GM23338 (cell line): ENCODE measurements at regions not wholly inside any gene's neighbourhood (a gene's known extent, or its start where the extent isn't known, plus 50 kb on each side); places are given as distances from the start of the nearest gene placed in this dataset.

ENCODE experiments used
- ATAC-seq: fragments of 200-7000 bp; cut with Tn5 transposase; 3 replicates; pipeline ENCODE4 v1.9.1; 2020
- DNase-seq: peaks from one replicate; pipeline ENCODE4 v3.0.0-alpha.2; 2015; ENCODE audit warnings: low spot score
- H2AFZ ChIP-seq: fragments of 200-600 bp; sonication (generic); 2 replicates; pipeline ENCODE4 v1.8.0; 2016; ENCODE audit warnings: antibody characterized with exemption, mild to moderate bottlenecking, moderate library complexity
- H3F3A ChIP-seq: fragments of 200-600 bp; sonication (generic); replicated peaks from 2 replicates; pipeline ENCODE4 v1.8.0; 2017; ENCODE audit warnings: antibody characterized with exemption, mixed run types, low read depth
- H3K27ac ChIP-seq: fragments of 200-600 bp; sonication (generic); 2 replicates; pipeline ENCODE4 v1.6.1; 2016; ENCODE audit warnings: low read depth
- H3K27me3 ChIP-seq: fragments of 200-600 bp; sonication (generic); 2 replicates; pipeline ENCODE4 v1.8.0; 2016; ENCODE audit warnings: mild to moderate bottlenecking, mixed run types, moderate library complexity; ENCODE audit not compliant: insufficient read depth
- H3K36me3 ChIP-seq: fragments of 200-600 bp; sonication (generic); 2 replicates; pipeline ENCODE4 v1.8.0; 2016; ENCODE audit warnings: mild to moderate bottlenecking; ENCODE audit not compliant: insufficient read depth
- H3K4me1 ChIP-seq: fragments of 200-600 bp; sonication (generic); 2 replicates; pipeline ENCODE4 v1.8.0; 2016; ENCODE audit warnings: mild to moderate bottlenecking, moderate library complexity; ENCODE audit not compliant: insufficient read depth
- H3K4me2 ChIP-seq: fragments of 200-600 bp; sonication (generic); 2 replicates; pipeline ENCODE4 v1.7.1; 2017; ENCODE audit warnings: mixed run types
- H3K4me3 ChIP-seq: fragments of 200-600 bp; sonication (generic); 2 replicates; pipeline ENCODE4 v1.6.1; 2016; ENCODE audit warnings: mixed run types
- H3K79me2 ChIP-seq: fragments of 200-600 bp; sonication (generic); replicated peaks from 2 replicates; pipeline ENCODE4 v1.8.0; 2017; ENCODE audit warnings: mild to moderate bottlenecking; ENCODE audit not compliant: insufficient read depth
- H3K9me2 ChIP-seq: fragments of 200-600 bp; sonication (generic); 2 replicates; pipeline ENCODE4 v1.8.0; 2017; ENCODE audit not compliant: insufficient read depth
- H4K20me1 ChIP-seq: fragments of 200-600 bp; sonication (generic); replicated peaks from 2 replicates; pipeline ENCODE4 v1.8.0; 2017; ENCODE audit warnings: mild to moderate bottlenecking; ENCODE audit not compliant: insufficient read depth
- H3K27ac Mint-ChIP-seq: 2 replicates; pipeline ENCODE4 v1.8.0; 2020; ENCODE audit warnings: inconsistent platforms, mild to moderate bottlenecking, moderate library complexity, mixed read lengths
- H3K27me3 Mint-ChIP-seq: 3 replicates; pipeline ENCODE4 v1.8.0; 2022; ENCODE audit warnings: low read depth, mild to moderate bottlenecking, moderate library complexity, mixed read lengths, inconsistent platforms; ENCODE audit not compliant: insufficient read depth, poor library complexity
- H3K36me3 Mint-ChIP-seq: 3 replicates; pipeline ENCODE4 v1.8.0; 2021; ENCODE audit warnings: low read depth, mild to moderate bottlenecking, inconsistent platforms, moderate library complexity, mixed read lengths
- H3K4me1 Mint-ChIP-seq: 3 replicates; pipeline ENCODE4 v1.8.0; 2020; ENCODE audit warnings: mild to moderate bottlenecking, inconsistent platforms, mixed read lengths
- H3K4me3 Mint-ChIP-seq: 3 replicates; pipeline ENCODE4 v1.8.0; 2021; ENCODE audit warnings: moderate library complexity, mild to moderate bottlenecking, inconsistent platforms, mixed read lengths
- H3K9me3 Mint-ChIP-seq: 3 replicates; pipeline ENCODE4 v1.8.0; 2020; ENCODE audit warnings: moderate library complexity, mild to moderate bottlenecking, inconsistent platforms, mixed read lengths
- CREB1 ChIP-seq: fragments of 250-450 bp; sonication (Bioruptor Pico); IDR thresholded peaks from 2 replicates; pipeline ENCODE4 v1.5.0; 2020; ENCODE audit warnings: low read depth, mild to moderate bottlenecking, moderate library complexity
- EZH2 ChIP-seq: fragments of 200-600 bp; sonication (generic); IDR thresholded peaks from one replicate; pipeline ENCODE4 v1.8.0; 2017; ENCODE audit warnings: antibody characterized with exemption, mild to moderate bottlenecking, low read depth; ENCODE audit not compliant: unreplicated experiment
- EZH2phosphoT487 ChIP-seq: fragments of 200-600 bp; sonication (generic); IDR thresholded peaks from one replicate; pipeline ENCODE4 v1.8.1; 2018; ENCODE audit warnings: antibody characterized with exemption; ENCODE audit not compliant: unreplicated experiment
- JUNB ChIP-seq: IDR thresholded peaks from one replicate; pipeline ENCODE4 v1.6.1; 2016; ENCODE audit warnings: antibody characterized with exemption; ENCODE audit not compliant: unreplicated experiment
- POLR2AphosphoS5 ChIP-seq: IDR thresholded peaks from 2 replicates; pipeline ENCODE4 v1.6.1; 2016; ENCODE audit warnings: antibody characterized with exemption, low read depth
- STAT1 ChIP-seq: IDR thresholded peaks from one replicate; pipeline ENCODE4 v1.6.1; 2016; ENCODE audit warnings: antibody characterized with exemption; ENCODE audit not compliant: unreplicated experiment
- ZNF114 ChIP-seq: fragments of 250-450 bp; sonication (Bioruptor Pico); IDR thresholded peaks from 2 replicates; pipeline ENCODE4 v1.5.0; 2020; ENCODE audit warnings: mild to moderate bottlenecking, moderate library complexity
- ZNF331 ChIP-seq: fragments of 250-450 bp; sonication (Bioruptor Pico); IDR thresholded peaks from 2 replicates; pipeline ENCODE4 v1.5.0; 2020; ENCODE audit warnings: low read depth, mild to moderate bottlenecking, moderate library complexity
- TF ChIP-seq, protein P1 (sequence below): IDR thresholded peaks from one replicate; pipeline ENCODE4 v1.6.1; 2018; ENCODE audit warnings: antibody characterized with exemption; ENCODE audit not compliant: unreplicated experiment
- TF ChIP-seq, protein P2 (sequence below), 2 experiments: fragments of 200-600 bp in 1 of 2; sonication (generic) in 1 of 2; conservative IDR thresholded peaks; 2 replicates each; pipeline versions ENCODE4 v1.5.1 to v1.6.1; 2016 to 2017; ENCODE audit warnings: antibody characterized with exemption in 2 of 2, low read depth in 2 of 2, mild to moderate bottlenecking in 2 of 2, moderate library complexity in 1 of 2
- TF ChIP-seq, protein P3 (sequence below): IDR thresholded peaks from 2 replicates; pipeline ENCODE4 v1.6.1; 2016; ENCODE audit warnings: antibody characterized with exemption

DNA sequence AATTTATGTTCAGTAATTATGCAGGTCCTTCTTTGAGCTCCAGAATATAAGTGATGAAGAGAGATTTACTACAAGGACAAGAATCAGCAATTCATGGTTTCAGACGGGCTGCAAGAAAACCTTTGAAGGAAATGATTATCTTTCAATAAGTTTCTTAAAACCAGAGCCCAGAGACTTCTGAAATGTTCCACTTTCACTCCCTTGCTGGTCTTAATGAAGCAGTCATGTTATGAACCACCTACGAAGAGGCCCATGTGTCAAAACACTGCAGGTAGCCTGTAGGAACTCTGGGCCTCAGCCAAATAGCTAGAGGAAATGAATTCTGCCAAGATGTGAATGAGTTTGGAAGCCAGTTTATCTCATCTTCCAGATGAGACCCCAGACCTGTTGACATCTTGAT is 505.9 kb upstream of the MEF2C start (continued):
- TF ChIP-seq, protein P1, sequence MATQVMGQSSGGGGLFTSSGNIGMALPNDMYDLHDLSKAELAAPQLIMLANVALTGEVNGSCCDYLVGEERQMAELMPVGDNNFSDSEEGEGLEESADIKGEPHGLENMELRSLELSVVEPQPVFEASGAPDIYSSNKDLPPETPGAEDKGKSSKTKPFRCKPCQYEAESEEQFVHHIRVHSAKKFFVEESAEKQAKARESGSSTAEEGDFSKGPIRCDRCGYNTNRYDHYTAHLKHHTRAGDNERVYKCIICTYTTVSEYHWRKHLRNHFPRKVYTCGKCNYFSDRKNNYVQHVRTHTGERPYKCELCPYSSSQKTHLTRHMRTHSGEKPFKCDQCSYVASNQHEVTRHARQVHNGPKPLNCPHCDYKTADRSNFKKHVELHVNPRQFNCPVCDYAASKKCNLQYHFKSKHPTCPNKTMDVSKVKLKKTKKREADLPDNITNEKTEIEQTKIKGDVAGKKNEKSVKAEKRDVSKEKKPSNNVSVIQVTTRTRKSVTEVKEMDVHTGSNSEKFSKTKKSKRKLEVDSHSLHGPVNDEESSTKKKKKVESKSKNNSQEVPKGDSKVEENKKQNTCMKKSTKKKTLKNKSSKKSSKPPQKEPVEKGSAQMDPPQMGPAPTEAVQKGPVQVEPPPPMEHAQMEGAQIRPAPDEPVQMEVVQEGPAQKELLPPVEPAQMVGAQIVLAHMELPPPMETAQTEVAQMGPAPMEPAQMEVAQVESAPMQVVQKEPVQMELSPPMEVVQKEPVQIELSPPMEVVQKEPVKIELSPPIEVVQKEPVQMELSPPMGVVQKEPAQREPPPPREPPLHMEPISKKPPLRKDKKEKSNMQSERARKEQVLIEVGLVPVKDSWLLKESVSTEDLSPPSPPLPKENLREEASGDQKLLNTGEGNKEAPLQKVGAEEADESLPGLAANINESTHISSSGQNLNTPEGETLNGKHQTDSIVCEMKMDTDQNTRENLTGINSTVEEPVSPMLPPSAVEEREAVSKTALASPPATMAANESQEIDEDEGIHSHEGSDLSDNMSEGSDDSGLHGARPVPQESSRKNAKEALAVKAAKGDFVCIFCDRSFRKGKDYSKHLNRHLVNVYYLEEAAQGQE: no peak

DNA sequence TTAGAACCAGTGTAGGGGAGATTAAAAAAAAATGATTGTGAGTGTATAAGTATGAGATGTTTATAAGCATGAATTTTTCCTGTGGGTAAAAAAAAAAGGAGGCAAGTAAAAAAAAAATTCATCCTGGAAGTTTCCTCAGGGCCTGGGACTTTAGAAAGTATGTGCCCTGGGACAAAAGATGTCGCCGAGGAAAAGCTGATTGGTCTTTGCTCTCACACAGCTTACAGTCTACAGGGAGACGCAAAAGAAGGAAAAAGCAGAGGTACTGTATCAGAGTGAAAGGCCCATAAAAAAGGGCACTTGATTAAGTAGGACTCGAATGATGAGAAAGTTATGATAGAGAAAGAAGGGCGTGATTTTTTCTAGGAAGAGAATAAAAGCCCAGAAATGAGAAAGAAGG is 501.4 kb upstream of the MEF2C start:
- Mint-ChIP-seq H3K36me3 (no peaks in the 10 kb centered on the region), H3K4me3 (no peak overlapping the region), H3K27ac (no peak overlapping the region), H3K27me3 (no peaks in the 10 kb centered on the region), H3K9me3 (no peaks in the 10 kb centered on the region), H3K4me1 (peaks cover 2% of the 10 kb centered on the region; the same call in 2 of the 3 replicates)
- Histone ChIP-seq H3K4me2 (no peak overlapping the region), H3K79me2 (no peaks in the 10 kb centered on the region), H3K4me3 (no peak overlapping the region), H3K4me1 (no peaks in the 10 kb centered on the region), H2AFZ (peak overlapping the region; percentile 30; the same call in 1 of the 2 replicates), H3K9me2 (peaks cover 3% of the 10 kb centered on the region), H3K27me3 (no peaks in the 10 kb centered on the region), H3K27ac (no peak overlapping the region), H3K36me3 (no peaks in the 10 kb centered on the region), H4K20me1 (no peaks in the 10 kb centered on the region), H3F3A (no peaks in the 10 kb centered on the region)
- ATAC-seq: peak; percentile 74
- peak; percentile 29 for DNase-seq
- TF ChIP-seq JUNB (no peak), STAT1 (no peak), EZH2phosphoT487 (no peak), CREB1 (CRISPR knock-in tag) (no peak), EZH2 (no peak), POLR2AphosphoS5 (no peak), ZNF114 (no peak), ZNF331 (CRISPR knock-in tag) (no peak)
- TF ChIP-seq, protein P2, sequence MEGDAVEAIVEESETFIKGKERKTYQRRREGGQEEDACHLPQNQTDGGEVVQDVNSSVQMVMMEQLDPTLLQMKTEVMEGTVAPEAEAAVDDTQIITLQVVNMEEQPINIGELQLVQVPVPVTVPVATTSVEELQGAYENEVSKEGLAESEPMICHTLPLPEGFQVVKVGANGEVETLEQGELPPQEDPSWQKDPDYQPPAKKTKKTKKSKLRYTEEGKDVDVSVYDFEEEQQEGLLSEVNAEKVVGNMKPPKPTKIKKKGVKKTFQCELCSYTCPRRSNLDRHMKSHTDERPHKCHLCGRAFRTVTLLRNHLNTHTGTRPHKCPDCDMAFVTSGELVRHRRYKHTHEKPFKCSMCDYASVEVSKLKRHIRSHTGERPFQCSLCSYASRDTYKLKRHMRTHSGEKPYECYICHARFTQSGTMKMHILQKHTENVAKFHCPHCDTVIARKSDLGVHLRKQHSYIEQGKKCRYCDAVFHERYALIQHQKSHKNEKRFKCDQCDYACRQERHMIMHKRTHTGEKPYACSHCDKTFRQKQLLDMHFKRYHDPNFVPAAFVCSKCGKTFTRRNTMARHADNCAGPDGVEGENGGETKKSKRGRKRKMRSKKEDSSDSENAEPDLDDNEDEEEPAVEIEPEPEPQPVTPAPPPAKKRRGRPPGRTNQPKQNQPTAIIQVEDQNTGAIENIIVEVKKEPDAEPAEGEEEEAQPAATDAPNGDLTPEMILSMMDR (conservative IDR thresholded peaks at IDR 0.05; ENCODE audit: low read depth in 2 of 2): no peak
- TF ChIP-seq, protein P3, sequence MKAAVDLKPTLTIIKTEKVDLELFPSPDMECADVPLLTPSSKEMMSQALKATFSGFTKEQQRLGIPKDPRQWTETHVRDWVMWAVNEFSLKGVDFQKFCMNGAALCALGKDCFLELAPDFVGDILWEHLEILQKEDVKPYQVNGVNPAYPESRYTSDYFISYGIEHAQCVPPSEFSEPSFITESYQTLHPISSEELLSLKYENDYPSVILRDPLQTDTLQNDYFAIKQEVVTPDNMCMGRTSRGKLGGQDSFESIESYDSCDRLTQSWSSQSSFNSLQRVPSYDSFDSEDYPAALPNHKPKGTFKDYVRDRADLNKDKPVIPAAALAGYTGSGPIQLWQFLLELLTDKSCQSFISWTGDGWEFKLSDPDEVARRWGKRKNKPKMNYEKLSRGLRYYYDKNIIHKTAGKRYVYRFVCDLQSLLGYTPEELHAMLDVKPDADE: no peak
